ENCODE measurements at regions not wholly inside any gene's neighbourhood (a gene's known extent, or its start where the extent isn't known, plus 50 kb on each side); places are given as distances from the start of the nearest gene placed in this dataset.
A peak's percentile ranks its signal among the peaks of the same experiment; 100 is the strongest.

DNA sequence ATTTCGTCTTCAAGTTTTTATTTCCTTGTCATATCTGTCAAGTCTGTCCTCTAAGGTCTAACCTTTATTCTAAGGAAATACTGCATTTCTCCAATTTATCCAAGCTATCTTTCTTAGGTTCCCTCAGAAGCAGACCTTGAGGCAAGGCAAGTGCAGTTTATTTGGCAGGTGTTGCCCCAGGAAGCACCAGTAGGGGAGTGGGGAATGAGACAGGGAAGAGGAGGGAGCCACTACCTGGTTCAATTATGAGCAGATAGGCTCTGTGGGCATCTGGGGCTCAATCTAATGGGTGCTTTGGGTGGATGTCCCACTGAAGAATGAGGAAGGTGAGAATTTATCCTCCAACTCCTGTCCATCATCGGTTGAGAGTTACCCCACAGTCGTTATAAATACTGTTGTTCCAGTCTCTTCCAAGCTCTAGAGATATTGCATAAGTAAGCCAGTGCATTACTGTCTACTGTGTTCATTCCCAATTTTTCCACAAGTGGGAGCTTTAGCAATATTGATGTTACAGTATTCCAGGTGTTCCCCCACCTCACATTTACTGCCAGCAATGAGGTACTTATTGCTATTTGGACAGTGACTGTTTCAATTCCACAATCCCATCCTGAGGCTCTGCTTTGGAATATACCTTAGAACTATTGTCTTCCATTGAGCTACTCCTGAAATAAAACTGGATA lies 154.9 kb upstream of the CEP126 start:
- Histone ChIP-seq H4K20me1 (ENCODE audit: insufficient read depth) (no peaks in the 10 kb centered on the region), H3K27ac (ENCODE audit: low read depth in 2 of 2, low read length in 1 of 2) (no peak overlapping the region), H3K4me3 (ENCODE audit: low read depth in 2 of 2, low read length in 1 of 2) (no peak overlapping the region), H3K9me3 (no peaks in the 10 kb centered on the region), H3F3A (replicated peaks; ENCODE audit: insufficient read depth) (no peaks in the 10 kb centered on the region), H3K4me1 (ENCODE audit: control insufficient read depth in 1 of 2, insufficient read depth in 2 of 2, low read depth in 1 of 2, low read length in 1 of 2) (no peaks in the 10 kb centered on the region), H3K79me2 (ENCODE audit: insufficient read depth) (no peaks in the 10 kb centered on the region), H3K9me2 (0 out of 2 replicates have a peak, but pooled peaks cover 2% of the 10 kb centered on the region), H2AFZ (ENCODE audit: low read depth) (no peak overlapping the region), H3K9ac (no peak overlapping the region), H3K36me3 (replicated peaks in 1 of 2; ENCODE audit: control insufficient read depth in 1 of 2, insufficient read depth in 2 of 2, low read length in 1 of 2) (no peaks in the 10 kb centered on the region), H3K4me2 (no peak overlapping the region), H3K27me3 (ENCODE audit: insufficient read depth) (peaks cover 5% of the 10 kb centered on the region; the same call in 1 of the 2 replicates)
- POLR2A ChIA-PET = no interaction called here
- WGBS (ENCODE audit: low lambda C conversion rate) = 2% methylated on average over 3 of the region's 3 CpGs
- TF ChIP-seq NFIC (IDR thresholded peaks at IDR 0.05; ENCODE audit: borderline replicate concordance) (no peak), YY1 (IDR thresholded peaks at IDR 0.05; ENCODE audit: low read depth) (no peak), FOXM1 (IDR thresholded peaks at IDR 0.05; ENCODE audit: low read depth) (no peak)
- TF ChIP-seq, protein P1, sequence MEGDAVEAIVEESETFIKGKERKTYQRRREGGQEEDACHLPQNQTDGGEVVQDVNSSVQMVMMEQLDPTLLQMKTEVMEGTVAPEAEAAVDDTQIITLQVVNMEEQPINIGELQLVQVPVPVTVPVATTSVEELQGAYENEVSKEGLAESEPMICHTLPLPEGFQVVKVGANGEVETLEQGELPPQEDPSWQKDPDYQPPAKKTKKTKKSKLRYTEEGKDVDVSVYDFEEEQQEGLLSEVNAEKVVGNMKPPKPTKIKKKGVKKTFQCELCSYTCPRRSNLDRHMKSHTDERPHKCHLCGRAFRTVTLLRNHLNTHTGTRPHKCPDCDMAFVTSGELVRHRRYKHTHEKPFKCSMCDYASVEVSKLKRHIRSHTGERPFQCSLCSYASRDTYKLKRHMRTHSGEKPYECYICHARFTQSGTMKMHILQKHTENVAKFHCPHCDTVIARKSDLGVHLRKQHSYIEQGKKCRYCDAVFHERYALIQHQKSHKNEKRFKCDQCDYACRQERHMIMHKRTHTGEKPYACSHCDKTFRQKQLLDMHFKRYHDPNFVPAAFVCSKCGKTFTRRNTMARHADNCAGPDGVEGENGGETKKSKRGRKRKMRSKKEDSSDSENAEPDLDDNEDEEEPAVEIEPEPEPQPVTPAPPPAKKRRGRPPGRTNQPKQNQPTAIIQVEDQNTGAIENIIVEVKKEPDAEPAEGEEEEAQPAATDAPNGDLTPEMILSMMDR (IDR thresholded peaks at IDR 0.05) = peak; percentile 31
- CTCF ChIA-PET = interaction anchor here (0.9 to 1.2 kb wide), 3 partner anchors 10 to 247 kb away, joined by 3 read pairs; no protein-coding TSS in a partner anchor
- no peak for DNase-seq

- no peaks in the 10 kb centered on the region for H3K9me2 ChIP-seq
- no peaks in the 10 kb centered on the region for H3F3A ChIP-seq (replicated peaks; ENCODE audit: insufficient read depth)
- H3K4me3 ChIP-seq (ENCODE audit: low read depth in 2 of 2, low read length in 1 of 2) = no peak overlapping the region
- no peak for DNase-seq
- H3K4me2 ChIP-seq = no peak overlapping the region
- H4K20me1 ChIP-seq (ENCODE audit: insufficient read depth) = no peaks in the 10 kb centered on the region
- no peaks in the 10 kb centered on the region for H3K36me3 ChIP-seq (replicated peaks in 1 of 2; ENCODE audit: control insufficient read depth in 1 of 2, insufficient read depth in 2 of 2, low read length in 1 of 2)
- peaks cover 5% of the 10 kb centered on the region; the same call in 1 of the 2 replicates for H3K27me3 ChIP-seq (ENCODE audit: insufficient read depth)
- H3K27ac ChIP-seq (ENCODE audit: low read depth in 2 of 2, low read length in 1 of 2) = no peak overlapping the region
- H2AFZ ChIP-seq (ENCODE audit: low read depth) = no peak overlapping the region
- no peak overlapping the region for H3K9ac ChIP-seq
- no peaks in the 10 kb centered on the region for H3K4me1 ChIP-seq (ENCODE audit: control insufficient read depth in 1 of 2, insufficient read depth in 2 of 2, low read depth in 1 of 2, low read length in 1 of 2)
- 11% methylated on average over 1 of the region's 1 CpG for WGBS (ENCODE audit: low lambda C conversion rate)
- ChIA-PET POLR2A (no interaction called here), CTCF (no interaction called here)
- no peaks in the 10 kb centered on the region for H3K79me2 ChIP-seq (ENCODE audit: insufficient read depth)
- no peaks in the 10 kb centered on the region for H3K9me3 ChIP-seq
- TF ChIP-seq ZBTB33 (IDR thresholded peaks at IDR 0.05; ENCODE audit: borderline replicate concordance, low read depth) (no peak), EP300 (IDR thresholded peaks at IDR 0.05; ENCODE audit: borderline replicate concordance in 1 of 2, low read depth in 1 of 2, low read length in 1 of 2) (no peak), JUND (IDR thresholded peaks at IDR 0.05) (no peak), RFX5 (IDR thresholded peaks at IDR 0.05; ENCODE audit: low read length) (no peak), MXI1 (IDR thresholded peaks at IDR 0.05; ENCODE audit: low read depth, low read length) (no peak), MEF2A (IDR thresholded peaks at IDR 0.05; ENCODE audit: borderline replicate concordance, low read depth) (no peak), RCOR1 (IDR thresholded peaks at IDR 0.05; ENCODE audit: low read length) (no peak), IRF3 (IDR thresholded peaks at IDR 0.05; ENCODE audit: low read depth, low read length) (no peak), POLR2AphosphoS5 (IDR thresholded peaks at IDR 0.05; ENCODE audit: low read depth, low read length) (no peak), TAF1 (IDR thresholded peaks at IDR 0.05; ENCODE audit: borderline replicate concordance, low read depth, low read length) (no peak), FOXJ3 (CRISPR knock-in tag; IDR thresholded peaks at IDR 0.05) (no peak), RXRA (IDR thresholded peaks at IDR 0.05; ENCODE audit: borderline replicate concordance, low read depth) (no peak)
- TF ChIP-seq, protein P1 (IDR thresholded peaks at IDR 0.05) = no peak
- TF ChIP-seq, protein P2, sequence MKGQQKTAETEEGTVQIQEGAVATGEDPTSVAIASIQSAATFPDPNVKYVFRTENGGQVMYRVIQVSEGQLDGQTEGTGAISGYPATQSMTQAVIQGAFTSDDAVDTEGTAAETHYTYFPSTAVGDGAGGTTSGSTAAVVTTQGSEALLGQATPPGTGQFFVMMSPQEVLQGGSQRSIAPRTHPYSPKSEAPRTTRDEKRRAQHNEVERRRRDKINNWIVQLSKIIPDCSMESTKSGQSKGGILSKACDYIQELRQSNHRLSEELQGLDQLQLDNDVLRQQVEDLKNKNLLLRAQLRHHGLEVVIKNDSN (IDR thresholded peaks at IDR 0.05; ENCODE audit: borderline replicate concordance, low read depth) = no peak
- TF ChIP-seq, protein P3, sequence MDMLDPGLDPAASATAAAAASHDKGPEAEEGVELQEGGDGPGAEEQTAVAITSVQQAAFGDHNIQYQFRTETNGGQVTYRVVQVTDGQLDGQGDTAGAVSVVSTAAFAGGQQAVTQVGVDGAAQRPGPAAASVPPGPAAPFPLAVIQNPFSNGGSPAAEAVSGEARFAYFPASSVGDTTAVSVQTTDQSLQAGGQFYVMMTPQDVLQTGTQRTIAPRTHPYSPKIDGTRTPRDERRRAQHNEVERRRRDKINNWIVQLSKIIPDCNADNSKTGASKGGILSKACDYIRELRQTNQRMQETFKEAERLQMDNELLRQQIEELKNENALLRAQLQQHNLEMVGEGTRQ (IDR thresholded peaks at IDR 0.05; ENCODE audit: borderline replicate concordance, low read depth, low read length) = no peak
Observed at GRCh38 chr11:101757741-101758140, 157.1 kb upstream of the CEP126 start.

All from SK-N-SH (cell line).